GM18873 (cell line): ENCODE measurements at regions not wholly inside any gene's neighbourhood (a gene's known extent, or its start where the extent isn't known, plus 50 kb on each side); places are given as distances from the start of the nearest gene placed in this dataset.
"Not testable (repeated sequence)": the region's sequence is repeated elsewhere in the genome, so short reads cannot be mapped to it uniquely, and the experiment has no call there.

Experiments used
- ATAC-seq: cut with Tn5 transposase; IDR thresholded peaks from one replicate; pipeline ENCODE4 v1.9.1; 2021; ENCODE audit warnings: mild to moderate bottlenecking, moderate library complexity, moderate number of reproducible peaks; ENCODE audit not compliant: unreplicated experiment, low FRiP score

DNA sequence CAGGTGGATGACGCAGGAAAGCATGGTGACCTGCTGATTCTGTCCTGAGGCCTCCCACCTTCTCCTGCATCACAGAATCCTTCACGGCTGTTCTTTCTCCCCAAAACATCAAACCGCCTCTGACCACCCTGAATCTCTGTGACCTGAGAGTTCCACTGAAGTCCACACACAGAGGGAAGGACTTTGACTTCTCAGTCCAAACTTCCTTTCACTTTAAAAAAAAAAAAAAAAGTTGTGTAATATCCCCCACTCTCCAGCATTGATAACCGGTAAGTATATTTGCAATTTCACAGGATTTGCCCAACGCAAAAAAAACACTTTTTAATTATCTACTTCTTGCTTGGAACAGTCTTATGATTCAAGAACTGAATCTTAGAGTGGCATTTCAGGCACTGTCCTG lies 259.5 kb upstream of the IRS2 start:
- no peak for ATAC-seq

DNA sequence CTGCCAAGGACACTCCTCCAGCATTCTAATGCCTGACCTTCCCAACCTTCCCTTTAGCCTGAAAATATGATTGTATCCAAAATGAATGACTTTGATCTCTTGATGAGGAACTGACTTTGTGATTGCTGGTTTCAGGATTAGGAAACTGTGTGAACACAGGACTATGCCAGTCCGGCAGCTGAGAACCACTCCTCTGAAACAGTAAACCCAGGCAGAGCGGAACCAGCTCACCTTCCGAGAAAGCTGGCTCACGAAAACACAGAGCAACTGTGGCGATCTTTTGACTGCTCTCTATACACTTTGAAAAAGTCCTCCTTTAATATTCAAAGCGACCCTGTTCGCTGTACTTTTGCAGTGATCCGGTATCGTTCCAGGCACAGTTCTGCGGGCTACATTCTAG lies 258.8 kb upstream of the IRS2 start:
- no peak for ATAC-seq

DNA sequence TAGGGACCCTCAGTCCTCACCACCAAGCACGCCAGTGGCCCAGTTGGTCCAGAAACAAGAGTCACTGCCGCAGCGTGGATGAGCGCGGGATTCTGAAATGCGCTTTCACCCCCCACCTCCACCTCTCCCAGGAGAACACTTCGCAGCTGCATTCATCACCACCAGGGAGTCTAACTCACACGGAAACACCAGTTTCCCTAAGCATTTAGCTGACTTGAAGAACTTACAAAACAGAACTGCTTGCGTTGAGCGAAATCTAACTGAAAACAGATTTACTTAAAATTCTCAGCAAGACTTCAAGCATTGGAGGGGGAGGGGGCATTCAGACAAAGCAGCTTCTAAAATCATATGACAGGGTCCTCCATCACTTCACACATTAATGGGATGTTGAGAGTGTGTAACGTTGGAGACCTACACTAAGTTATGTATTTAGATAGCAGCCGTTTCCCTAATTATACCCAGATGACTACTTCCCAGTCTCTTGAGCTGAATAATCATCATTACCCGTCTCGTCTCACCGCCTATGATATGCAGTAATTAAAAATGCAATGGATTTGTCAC lies 258.2 kb upstream of the IRS2 start:
- no peak for ATAC-seq

DNA sequence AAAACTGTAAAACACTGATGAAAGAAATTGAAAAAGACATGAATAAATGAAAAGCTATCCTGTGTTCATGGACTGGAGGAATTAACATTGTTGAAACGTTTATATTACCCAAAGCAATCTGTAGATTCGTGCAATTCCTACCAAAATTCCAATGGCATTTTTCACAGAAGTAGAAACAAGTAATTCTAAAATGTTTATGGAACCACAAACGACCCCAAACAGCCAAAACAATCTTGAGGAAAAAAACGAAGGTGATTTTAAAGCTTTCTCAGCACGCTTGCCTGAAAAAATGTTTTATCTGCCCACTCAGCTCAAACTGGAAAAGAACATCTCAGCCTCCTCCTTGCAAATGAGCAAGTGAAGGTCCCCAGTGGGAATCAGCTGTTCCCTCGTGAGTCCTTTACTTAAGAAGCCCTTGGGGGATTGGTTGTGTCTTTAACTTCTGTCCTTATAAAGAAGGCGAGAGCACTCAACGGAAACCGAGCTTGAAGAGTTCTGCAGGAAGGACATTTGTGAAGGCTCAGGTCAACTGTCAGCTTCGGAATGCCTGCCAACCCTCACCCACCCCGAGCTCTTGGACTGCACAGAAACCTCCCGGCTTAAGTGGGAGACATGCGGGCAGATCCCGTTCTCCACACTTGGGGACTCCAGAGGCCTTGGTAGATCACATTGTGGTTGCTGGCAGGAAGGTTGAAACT lies 256.0 kb upstream of the IRS2 start:
- no peak for ATAC-seq

DNA sequence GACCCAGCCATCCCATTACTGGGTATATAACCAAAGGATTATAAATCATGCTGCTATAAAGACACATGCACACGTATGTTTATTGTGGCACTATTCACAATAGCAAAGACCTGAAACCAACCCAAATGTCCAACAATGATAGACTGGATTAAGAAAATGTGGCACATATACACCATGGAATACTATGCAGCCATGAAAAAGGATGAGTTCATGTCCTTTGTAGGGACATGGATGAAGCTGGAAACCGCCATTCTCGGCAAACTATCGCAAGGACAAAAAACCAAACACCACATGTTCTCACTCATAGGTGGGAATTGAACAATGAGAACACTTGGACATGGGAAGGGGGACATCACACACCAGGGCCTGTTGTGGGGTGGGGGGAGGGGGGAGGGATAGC lies 255.3 kb upstream of the IRS2 start:
- not testable (repeated sequence) for ATAC-seq

DNA sequence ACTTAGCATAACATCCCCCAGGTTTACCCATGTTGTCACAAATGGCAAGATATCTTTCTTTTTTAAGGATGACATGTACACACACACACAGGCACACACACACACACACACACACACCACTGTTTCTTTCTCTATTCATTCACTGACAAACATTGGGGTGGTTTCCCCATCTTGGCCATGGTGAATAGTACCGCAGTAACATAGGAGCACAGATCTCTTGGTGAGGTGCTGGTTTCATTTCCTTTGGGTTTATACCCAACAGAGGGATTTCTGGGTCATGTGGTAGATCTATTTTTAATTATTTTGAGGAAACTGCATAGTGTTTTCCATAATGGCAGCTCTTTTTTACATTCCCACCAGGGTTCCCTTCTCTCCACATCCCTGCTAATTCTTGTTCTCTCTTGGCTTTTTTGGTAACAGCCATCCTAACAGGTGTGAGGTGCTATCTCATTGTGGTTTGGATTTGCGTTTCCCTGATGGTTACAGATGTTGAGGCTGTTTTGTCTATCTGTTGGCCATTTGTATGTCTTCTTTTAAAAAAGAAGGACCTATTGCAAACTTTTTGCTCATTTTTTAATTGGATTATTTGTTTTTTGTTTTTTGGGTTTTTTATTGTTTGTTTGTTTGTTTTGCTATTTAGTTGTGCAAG lies 251.7 kb upstream of the IRS2 start:
- ATAC-seq, result no peak

DNA sequence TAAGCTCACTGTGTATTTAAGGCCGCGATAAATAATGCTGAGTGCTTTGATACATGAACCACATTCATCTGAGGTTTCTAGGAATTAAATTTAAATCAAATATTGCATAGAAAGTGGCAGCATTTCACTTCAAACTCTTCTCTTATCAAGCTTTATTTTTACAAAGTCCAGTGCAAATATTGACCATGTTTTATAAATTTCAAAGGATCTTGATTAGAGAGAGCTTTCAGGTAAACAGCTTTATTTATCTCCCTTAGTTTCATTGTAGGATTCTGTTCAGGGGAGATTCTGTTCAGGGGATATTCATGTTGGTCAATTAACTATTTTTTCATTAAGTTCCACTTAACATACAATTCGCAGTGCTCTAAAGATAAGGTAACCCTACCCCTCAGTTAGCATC lies 249.7 kb upstream of the IRS2 start:
- ATAC-seq, result no peak

DNA sequence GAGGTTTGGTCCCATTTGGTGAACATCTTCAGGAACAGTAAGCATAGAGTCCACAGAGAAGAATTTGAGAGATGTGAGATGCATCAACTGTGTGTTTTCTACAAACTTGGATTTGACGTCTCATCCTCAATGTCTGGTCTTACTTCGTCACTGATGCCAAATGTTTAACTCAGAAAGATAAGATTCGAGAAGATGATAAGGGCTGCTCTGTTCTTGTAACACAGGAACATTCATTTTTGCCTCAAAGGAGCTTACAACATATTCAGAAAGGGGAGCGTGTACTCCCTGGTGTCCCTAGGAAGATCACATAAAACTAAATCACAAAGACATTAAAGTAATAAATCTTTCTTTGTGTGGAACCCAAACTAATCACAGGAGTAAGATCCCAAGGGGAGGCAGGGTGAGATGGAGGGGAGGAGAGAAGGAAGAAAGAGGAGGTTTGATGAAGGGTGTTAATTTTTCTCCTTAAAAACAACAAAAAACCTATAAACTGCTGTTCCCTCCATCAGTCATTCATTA lies 247.7 kb upstream of the IRS2 start:
- no peak for ATAC-seq

DNA sequence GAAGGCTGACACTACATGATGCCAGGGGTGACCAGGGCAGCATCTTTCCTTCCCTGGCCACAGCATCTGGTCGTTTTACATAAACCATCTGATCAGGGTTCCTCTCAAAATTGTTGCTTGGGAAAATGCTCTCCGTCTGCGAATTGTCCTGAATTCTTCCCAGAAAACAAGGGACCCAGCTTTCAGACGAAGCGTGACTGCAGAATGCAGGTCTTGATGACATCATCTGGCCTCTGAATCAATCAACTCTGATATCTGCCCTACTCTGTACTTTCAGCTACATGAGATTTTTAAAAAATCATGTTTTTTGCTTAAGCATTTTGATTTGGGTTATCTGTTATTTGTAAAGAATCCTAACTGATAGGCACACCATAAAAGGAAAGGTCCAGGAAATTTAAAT lies 246.6 kb upstream of the IRS2 start:
- no peak for ATAC-seq

DNA sequence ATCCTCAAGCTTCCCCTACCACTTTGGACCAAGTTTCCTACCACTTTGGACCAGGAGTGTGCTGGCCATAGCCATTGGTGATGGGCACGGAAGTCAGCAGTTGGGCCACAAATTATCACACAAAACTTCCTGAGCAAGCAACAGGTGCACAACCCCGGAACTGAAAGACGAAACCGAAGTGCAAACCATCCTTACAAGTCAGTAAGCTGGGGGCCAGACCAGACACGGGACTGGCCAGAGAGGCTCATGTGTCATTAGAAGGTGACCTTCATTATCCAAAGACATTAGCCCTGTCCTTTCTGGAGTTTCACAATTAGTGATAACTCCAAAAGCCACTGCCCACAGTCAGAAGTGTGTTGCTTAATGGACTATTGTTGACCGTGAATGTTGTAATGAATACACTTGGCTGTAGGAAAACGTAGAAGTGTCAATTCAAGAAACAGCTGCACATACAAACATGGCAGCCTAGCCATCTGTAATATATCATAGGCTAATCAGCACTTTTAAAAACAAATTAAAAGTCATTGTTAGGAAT lies 244.1 kb upstream of the IRS2 start:
- ATAC-seq, result no peak

DNA sequence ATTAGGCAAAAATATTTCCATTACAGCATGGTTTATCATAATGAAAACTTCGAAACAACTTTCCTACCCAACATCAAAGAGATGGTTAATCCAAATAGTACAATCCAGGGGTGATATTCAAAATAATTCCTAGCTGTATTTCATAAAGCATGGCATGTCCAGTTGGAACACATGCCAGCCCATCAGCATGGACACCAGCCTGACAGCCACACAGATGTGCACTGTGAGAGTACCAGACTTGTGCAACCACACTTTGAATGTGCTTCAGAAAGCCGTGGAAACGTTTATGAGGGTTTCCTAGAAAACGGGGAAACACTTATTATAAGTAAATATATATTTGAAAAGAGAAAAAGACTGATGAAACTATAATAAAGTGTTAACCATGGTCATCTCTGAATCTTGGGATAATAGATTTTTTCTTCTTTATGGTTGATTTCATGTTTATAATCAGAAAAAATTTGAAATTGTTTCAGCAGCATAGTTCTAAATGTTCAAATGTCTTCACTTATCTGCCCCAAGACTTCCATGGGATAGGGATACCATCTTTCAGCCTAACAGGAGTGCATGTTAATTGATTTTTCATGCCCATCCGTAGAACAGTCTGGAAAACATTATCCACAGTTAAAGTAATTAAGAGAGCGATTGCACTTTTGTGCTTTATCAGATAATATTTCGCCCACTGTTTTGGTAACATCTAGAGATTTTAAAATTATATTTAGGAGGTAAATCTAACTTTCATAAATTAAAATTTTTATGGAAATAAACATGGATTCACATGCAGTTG lies 242.6 kb upstream of the IRS2 start:
- ATAC-seq, result no peak

DNA sequence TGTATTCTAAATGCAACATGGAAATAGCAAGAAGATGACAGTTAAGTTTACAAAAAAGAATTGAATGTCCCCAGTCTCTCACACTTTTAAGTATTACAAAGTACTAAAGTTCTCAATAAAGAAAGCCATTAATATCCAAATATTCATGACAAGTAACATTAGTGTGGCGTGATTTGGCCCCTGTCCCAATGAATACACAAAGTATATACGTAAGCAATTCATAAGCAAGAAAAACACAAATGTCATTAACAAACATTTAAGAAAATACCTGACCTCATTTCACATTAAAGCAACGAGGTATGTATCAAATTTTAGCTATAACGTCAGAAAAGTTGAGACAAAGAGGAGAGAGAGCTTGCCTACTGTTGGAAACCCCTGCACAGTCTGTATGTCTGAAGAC lies 241.9 kb upstream of the IRS2 start:
- no peak for ATAC-seq

DNA sequence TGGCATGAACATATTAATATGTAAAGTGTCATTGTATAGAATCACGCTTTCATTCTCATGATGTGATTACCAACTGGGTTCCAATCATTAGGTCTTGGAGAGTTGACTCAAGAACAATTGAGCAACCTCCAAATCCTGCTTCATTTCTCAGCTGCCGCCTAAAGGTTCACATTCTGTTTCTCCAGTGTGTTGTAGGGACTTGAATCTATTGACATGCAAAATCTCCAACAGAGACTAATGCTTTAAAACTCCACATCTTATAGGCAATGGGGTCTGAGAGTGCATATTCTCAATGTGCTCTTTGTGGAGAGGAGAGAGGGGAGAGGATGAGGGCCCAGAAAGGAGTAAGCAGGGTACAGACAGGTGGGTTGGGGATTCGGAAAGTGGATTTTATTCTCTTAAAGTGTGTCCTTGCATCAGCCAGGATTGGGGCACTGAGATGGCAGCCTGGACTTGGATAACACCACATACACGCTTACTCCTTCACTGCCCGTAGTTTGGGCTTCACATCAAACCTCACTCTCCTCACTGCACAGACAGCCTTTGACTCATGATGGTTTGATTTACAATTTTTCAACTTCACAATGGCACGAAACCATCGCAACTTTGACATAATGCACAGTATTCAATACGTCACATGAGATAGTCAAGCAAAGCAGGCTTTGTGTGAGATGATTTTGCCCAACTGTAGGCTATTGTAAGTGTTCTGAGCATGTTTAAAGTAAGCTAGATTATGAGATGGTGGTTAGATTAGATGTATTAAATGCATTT lies 241.3 kb upstream of the IRS2 start:
- no peak for ATAC-seq

DNA sequence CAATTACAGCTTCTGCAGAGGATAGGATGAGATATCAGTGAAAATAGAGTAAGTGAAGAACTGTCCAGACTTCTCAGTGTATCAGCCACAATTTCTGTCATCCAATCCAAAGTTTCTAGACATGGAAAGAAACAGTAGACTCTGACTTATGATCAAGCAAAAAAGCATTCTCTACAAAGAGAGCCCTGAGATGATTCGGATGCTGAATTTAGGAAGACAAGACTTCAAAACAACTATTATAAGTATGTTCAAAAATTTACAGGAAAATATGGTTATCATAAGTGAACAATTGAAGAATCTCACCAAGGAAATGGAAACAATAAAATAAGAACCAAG lies 238.2 kb upstream of the IRS2 start:
- no peak for ATAC-seq

DNA sequence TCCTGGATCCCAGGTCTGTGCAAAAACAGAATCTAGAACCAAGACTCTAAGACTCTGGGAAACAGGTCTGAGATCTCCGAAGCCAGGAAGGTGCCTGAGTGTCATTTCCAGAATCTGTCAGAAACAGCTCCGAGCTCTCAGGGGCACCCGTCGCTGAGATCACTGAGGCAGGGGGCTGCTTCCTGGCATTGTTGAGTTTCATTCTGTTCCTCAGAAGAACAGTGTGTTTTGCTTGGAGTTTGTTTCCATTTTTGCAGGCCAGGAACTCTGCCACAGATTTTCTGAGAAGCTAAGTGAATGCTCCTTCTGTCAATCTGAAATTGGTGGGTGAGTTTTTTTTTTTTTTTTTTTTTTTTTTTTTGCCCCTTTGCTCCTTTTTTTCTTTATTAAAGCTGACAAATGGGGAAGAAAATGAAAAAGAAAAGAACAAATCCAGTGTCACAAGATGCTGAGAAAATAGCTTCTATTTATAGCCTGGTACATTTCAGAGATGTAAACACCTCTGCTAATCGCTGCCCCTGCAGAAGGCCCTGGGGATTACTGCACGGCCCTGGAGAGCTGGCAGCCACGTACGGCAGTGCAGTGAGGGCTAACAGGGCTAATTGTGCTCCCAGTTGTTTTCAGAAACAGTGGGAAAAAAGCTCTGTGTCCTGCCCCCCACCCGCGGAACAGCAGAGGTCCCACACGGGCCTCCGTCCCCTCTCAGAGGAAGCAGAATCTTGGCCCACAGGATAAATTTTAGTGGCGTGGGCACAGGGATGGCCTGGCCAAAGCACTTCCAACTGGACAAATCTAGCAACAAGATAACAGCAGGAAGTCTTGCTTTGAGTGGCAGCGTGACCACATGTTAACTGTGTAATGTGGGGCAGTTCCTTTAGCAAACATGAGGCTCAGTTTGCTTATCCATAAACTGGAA lies 237.6 kb upstream of the IRS2 start:
- no peak for ATAC-seq

DNA sequence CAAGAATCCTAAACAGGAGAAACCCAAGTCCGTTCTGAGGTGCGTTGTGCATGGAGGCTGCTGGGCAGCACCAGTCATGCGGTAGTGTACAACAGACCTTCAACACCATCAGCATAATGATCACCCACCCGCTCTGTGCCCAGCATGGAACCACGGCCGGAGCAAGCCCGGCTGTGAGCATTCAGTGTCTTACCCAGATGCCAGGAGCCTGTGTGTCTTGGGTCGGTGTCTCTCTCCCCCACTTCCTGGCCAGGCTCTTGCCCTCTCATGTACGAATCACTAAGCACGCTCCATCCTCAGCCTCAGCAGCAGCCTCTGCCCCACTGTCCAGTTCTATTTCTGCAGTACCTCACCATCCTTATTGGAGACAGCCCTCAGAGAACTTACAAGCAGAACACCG lies 231.6 kb upstream of the IRS2 start:
- no peak for ATAC-seq

DNA sequence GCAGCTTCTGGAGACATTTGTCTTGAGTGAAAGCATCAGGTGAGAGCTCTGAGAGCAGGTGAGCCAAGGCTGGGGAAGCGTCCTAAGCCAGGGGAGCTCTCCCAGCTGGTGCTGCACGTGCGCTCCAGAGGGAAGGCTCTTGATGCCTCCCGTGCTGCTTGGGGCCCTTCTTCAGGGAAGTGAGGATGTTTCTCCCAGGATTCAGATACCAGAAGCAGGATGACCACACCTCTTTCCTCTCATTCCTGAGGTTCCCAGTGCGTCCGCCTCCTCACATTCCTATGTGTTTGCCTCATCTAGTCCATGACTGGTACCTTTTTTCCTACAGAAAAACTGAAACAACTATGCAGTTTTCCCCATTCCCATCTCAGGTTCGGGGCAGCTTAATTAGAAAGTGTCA lies 231.0 kb upstream of the IRS2 start:
- ATAC-seq, result no peak

DNA sequence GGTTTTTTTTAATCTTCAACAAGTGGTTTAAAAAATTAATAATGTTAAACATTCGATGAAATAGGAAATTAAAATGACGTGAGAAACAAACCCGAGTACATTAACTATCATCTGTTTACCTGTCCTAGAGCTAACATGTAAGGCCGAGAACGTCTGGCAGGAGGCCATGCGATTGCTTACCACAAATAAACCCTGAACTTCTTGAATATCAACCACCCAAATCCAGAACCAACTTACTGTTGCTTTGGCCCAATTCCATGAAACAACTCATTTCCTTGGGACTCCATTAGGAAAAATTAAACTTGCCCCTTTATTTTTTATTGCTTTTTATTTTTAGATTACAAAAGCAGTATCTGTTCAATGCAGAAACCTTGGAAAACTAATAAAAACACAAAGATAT lies 228.9 kb upstream of the IRS2 start:
- ATAC-seq, result no peak

DNA sequence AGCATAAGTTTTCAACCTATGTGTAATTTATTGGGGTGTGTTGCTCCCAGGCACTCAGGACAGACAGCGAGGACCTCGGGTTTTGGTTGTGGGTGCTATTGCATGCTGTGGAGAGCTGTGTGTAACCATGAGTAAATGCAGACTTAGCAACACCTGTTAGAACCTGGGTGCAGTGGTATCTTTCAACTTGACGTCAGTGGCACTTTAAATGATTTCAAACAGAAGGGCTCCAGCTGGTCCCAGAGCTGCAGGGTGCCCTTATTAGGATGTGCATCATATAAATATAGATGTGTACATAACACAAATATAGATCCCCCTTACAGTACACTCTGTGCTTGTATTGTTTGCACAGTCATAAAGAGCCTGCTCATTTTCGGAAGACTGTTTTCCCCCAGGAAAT lies 228.3 kb upstream of the IRS2 start:
- ATAC-seq, result no peak
